Suppressor macrophage treated with lipopolysaccharide for 4 hours (primary cell): ENCODE measurements at regions not wholly inside any gene's neighbourhood (a gene's known extent, or its start where the extent isn't known, plus 50 kb on each side); places are given as distances from the start of the nearest gene placed in this dataset.
"Not testable (repeated sequence)": the region's sequence is repeated elsewhere in the genome, so short reads cannot be mapped to it uniquely, and the experiment has no call there.

Experiments used
- DNase-seq: peaks from one replicate; pipeline ENCODE4 v3.0.0-alpha.2; 2020

DNA sequence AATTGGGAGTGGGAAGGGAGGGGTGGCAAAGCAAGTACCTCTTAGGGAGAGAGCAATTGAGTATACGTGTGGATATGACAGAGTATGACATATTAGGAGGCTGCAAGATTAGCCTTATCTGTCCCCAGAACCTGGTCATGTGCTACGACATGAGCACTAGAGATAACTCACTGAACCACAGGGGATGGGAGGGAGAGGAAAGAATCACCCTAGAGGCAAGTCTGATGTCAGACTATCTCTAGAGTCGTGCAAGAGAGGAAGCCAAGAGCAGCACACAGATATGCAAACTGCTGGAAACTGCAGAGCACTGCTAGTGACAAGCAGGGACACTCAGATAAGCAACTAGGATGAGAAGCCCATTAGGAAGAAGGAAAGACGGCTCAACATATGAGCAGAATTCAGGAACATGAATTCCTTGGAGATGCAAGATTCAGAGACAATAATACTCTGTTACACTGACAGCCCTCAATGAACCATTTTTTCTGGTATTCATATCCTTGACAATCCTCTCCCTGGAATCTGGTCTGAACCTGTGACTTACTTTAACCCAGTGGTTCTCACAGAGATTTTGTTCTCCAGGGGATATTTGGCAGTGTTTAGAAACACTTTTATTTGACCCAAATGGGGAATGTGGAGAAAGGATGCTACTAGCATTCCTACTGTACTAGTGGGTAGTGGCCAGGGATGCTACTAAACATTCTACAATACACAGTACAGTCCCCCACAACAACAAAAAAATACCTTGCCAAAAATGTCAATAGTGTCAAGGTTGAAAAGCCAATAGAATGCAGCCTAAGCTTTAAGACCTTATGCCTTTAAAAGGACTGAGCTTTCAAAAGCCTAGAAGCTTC is 84.0 kb upstream of the BMP2K start:
- peak; percentile 70 for DNase-seq

GRCh38 chr4:78692822-78693170 is 83.4 kb upstream of the BMP2K start:
- DNase-seq, result no peak

GRCh38 chr4:78693777-78694456 is 82.2 kb upstream of the BMP2K start:
- DNase-seq, result peak; percentile 82

DNA sequence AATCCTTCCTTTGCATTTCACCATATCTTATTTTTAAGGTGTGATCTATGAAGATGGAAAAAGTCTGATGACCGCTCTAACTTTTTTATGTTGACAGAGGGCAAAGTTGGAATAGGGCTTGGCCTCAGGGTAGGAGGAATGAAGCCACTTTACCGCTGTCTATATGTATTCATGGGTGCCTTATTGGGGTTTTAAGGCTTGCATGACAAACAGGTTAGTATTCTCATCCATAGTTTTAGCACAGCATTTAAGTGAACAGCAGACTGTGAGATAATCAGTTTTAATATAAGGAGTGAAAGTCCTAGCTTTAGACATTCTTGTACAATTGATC is 81.7 kb upstream of the BMP2K start:
- no peak for DNase-seq

GRCh38 chr4:78695910-78696309 is 80.2 kb upstream of the BMP2K start:
- no peak for DNase-seq

GRCh38 chr4:78703079-78703478 is 73.1 kb upstream of the BMP2K start:
- DNase-seq, result no peak

DNA sequence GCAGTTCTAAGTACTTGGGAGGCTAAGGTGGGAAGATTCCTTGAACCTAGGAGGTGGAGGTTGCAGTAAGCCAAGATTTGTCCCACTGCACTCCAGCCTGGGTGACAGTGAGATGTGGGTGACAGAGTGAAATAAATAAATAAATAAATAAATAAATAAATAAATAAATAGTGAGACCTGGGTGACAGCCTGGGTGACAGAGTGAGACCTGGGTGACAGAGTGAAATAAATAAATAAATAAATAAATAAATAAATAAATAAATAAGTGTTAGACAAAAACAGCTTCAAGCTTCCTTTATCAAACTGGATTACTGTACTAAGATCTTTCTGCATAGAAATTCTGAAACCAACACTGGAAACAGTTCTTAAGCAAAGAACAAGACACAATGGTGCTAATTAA is 71.8 kb upstream of the BMP2K start:
- DNase-seq, result no peak

- DNase-seq, result peak; percentile 16
Measured at GRCh38 chr4:78704981-78705683, 71.0 kb upstream of the BMP2K start.

DNA sequence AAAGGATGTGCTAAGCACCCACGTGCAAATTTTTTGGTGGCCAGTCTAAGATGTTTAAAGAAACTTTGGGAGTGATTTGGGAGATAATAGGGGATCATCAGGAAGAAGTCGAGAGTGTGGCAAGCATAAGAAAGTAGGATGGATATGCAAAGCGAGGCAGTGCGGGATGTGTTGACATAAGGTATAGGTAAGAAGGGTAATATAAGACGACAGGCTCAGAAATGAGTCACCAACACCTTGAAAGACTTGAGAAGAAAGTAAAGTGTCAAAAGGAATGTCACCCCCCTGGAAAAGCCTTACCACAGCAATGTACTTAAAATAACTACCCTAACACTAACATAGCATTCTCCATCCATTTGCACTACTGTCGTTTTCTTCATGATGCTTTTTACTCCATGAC is 69.8 kb upstream of the BMP2K start:
- no peak for DNase-seq

DNA sequence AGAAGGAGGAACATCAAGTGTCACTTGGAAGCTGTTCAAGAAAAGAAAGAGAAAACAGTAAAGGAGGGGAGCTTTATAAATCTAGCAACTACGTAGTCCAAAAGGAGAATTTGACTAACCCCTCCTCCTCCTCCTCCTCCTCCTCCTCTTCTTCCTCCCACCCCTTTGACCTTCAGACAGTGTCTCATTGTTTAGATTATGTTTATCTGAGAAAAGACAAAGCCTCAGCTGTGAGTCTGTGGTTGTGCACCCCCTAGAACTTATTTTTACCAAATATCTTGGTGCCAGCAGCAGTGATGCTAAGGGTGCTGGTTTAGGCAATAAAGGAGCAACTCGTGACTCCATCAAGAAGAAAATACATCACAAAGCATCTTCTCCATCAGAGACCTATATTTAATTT is 68.9 kb upstream of the BMP2K start:
- no peak for DNase-seq

DNA sequence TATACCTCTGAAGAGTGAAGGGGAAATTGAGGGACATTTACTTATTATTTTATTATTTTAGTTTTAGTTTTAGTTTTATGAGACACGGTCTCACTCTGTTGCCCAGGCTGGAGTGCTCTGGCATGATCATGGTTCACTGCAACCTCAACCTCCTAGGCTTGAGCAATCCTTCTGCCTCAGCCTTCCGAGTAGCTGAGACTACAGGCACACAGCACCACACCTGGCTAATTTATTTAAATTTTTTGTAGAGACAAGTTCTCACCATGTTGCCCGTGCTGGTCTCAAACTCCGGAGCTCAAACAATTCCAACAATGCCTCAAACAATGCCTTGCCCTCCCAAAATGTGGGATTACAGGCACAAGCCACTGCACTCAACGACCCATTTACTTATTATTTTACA is 68.4 kb upstream of the BMP2K start:
- DNase-seq, result peak; percentile 9

DNA sequence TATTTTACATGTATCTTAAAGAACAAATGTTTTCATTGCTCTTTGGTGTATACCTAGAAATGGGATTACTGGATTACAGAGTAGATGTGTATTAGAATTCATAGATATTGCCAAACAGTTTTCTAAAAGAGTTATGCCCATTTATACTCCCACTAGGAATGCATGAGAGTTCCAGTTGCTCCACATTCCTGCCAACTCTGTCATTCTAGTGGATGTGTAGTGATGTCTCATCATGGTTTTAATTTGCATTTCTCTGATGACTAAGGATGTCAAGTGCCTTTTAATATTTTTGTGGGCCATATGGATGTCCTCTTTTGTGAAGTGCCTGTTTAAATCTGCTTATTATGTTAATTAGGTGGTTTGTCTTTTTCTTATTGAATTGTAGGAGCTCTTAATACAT is 65.6 kb upstream of the BMP2K start:
- peak; percentile 14 for DNase-seq

DNA sequence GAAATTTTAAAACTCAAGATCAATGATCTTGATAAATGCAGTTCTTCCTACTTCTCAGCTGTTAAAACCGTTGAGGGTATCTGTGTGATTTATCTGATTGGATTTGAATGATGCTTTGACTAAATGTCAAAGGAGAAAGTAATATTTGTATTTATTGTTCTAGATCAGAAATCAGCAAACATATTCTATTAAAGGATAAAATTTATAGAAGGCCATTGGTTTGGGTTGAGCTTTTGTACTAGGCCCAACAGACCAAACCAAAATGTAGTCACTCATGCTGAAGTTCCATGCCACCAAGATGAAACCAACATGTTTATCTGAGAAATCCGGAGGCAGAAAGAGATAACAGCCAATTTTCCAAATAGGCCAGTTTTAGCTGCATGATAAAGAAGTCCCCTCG is 64.5 kb upstream of the BMP2K start:
- no peak for DNase-seq

GRCh38 chr4:78714598-78714997 is 61.6 kb upstream of the BMP2K start:
- DNase-seq, result not testable (repeated sequence)

GRCh38 chr4:78715372-78715771 is 60.8 kb upstream of the BMP2K start:
- not testable (repeated sequence) for DNase-seq

DNA sequence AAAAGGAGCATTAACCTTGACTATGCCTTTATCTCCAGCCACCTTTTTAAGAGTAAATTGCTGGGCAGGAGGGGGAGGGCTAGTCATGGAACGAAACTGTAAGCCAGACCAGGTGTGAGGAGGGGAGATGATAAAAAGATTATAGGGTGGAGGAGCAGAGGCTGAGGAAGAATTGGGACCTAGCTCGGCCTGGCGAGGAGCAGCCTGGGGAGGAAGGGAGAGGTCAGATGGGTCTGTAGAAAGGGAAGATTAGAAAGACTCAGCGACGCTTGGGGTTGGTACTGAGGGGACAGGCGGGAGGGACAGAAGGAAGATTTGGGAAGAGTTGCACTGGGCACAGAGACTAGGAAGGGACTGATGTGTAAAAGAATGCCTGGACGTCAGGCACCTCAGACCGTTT is 58.4 kb upstream of the BMP2K start:
- not testable (repeated sequence) for DNase-seq

GRCh38 chr4:78720204-78720603 is 55.9 kb upstream of the BMP2K start:
- no peak for DNase-seq

GRCh38 chr4:78720994-78721677 is 55.0 kb upstream of the BMP2K start:
- peak; percentile 44 for DNase-seq

DNA sequence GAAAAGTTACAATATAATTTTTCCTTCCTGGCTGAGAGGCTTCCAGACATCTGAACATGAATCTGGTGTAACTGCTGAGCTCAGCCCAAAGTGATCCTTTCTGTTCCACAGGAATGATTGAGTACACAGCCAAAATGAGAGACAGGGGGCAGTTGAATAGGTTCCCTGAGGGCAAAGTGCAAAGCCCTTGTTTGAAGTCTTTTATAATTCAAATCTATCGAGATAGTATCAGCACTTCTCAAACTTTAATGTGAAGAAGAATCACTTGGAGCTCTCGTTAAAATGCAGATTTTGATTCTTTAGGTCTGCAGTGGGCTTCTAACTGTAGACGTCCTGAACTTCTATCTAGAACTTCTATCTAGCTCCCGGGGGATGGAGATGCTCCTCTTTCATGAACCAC is 54.4 kb upstream of the BMP2K start:
- no peak for DNase-seq

DNA sequence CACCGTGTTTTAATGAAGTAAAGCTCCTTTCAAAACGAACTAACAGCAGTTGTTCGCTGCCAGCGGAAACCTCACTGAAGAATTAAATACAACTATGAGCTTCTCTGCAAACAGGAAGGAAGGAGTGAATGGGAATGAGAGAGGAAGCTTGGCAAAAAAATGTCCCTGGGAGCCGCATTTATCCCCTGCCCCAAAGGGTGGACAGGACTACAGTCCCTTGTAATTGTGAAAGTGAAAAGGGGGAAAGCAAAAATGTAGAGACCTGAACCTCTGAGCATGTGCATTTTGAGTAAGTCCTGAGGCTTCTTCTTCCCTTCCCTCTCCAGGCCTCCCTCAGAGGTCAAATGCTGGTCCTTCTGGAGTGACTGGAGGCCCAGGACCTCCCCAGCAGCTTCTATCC is 53.8 kb upstream of the BMP2K start:
- DNase-seq, result peak; percentile 36

GRCh38 chr4:78722878-78723277 is 53.3 kb upstream of the BMP2K start:
- DNase-seq, result no peak
